ENCODE measurements at regions not wholly inside any gene's neighbourhood (a gene's known extent, or its start where the extent isn't known, plus 50 kb on each side); places are given as distances from the start of the nearest gene placed in this dataset.

GRCh38 chr14:95421741-95422140 lies 94.7 kb downstream of the SYNE3 start:
- TF ChIP-seq CTCF (optimal IDR thresholded peaks at IDR 0.05 in 1 of 3, IDR thresholded peaks at IDR 0.05 in 1 of 3, conservative IDR thresholded peaks at IDR 0.05 in 1 of 3; ENCODE audit: extremely low read depth in 1 of 3, insufficient read depth in 2 of 3, low read length in 3 of 3) (no peak), EZH2 (IDR thresholded peaks at IDR 0.05; ENCODE audit: low read length) (no peak)

All from keratinocyte (primary cell).